ENCODE measurements at regions not wholly inside any gene's neighbourhood (a gene's known extent, or its start where the extent isn't known, plus 50 kb on each side); places are given as distances from the start of the nearest gene placed in this dataset.

DNA sequence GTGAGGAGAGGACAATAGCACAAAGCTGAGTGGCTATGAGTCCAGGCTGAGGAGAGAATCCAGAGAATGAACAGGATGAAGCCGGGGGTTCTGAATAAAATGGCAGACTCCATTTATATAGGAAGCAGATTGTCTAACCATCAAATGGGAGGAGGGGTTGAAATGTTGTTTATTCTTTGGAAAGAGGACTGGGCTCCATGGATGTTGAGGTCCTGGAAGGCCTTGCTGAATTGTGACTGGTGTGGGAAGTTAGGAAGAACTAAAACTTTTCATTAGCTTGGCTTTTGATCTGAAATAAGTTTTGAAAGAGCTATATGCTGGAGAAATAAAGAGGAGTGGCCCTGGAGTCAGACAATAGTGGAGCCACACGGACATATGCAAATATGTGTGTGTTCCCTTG, 647.8 kb downstream of the RNF144B start:
- TF ChIP-seq, protein P1, sequence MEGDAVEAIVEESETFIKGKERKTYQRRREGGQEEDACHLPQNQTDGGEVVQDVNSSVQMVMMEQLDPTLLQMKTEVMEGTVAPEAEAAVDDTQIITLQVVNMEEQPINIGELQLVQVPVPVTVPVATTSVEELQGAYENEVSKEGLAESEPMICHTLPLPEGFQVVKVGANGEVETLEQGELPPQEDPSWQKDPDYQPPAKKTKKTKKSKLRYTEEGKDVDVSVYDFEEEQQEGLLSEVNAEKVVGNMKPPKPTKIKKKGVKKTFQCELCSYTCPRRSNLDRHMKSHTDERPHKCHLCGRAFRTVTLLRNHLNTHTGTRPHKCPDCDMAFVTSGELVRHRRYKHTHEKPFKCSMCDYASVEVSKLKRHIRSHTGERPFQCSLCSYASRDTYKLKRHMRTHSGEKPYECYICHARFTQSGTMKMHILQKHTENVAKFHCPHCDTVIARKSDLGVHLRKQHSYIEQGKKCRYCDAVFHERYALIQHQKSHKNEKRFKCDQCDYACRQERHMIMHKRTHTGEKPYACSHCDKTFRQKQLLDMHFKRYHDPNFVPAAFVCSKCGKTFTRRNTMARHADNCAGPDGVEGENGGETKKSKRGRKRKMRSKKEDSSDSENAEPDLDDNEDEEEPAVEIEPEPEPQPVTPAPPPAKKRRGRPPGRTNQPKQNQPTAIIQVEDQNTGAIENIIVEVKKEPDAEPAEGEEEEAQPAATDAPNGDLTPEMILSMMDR (IDR thresholded peaks at IDR 0.05): no peak
- no peak for TF ChIP-seq POLR2A (IDR thresholded peaks at IDR 0.05)
- TF ChIP-seq POLR2AphosphoS5 (IDR thresholded peaks at IDR 0.05): no peak

Measured in upper lobe of left lung (tissue), 4 donors.